ENCODE measurements at regions not wholly inside any gene's neighbourhood (a gene's known extent, or its start where the extent isn't known, plus 50 kb on each side); places are given as distances from the start of the nearest gene placed in this dataset.

GRCh38 chr4:31220921-31221320, 500.8 kb downstream of the PCDH7 start:
- H3K27me3 Mint-ChIP-seq (ENCODE audit: unreplicated experiment) = no peaks in the 10 kb centered on the region
- H3K27ac Mint-ChIP-seq (ENCODE audit: unreplicated experiment) = no peak overlapping the region
- no peaks in the 10 kb centered on the region for H3K36me3 Mint-ChIP-seq (ENCODE audit: low read depth, unreplicated experiment)
- no peaks in the 10 kb centered on the region for H3K9me3 Mint-ChIP-seq (ENCODE audit: unreplicated experiment)
- no peak for DNase-seq (ENCODE audit: low spot score)
- TF ChIP-seq CTCF (IDR thresholded peaks at IDR 0.05; ENCODE audit: unreplicated experiment) = no peak
- no peak overlapping the region for H3K4me3 Mint-ChIP-seq (ENCODE audit: unreplicated experiment)
- H3K4me1 Mint-ChIP-seq (ENCODE audit: unreplicated experiment) = no peaks in the 10 kb centered on the region

GRCh38 chr4:31228068-31228467, 507.9 kb downstream of the PCDH7 start:
- Mint-ChIP-seq H3K36me3 (ENCODE audit: low read depth, unreplicated experiment) (no peaks in the 10 kb centered on the region), H3K4me3 (ENCODE audit: unreplicated experiment) (no peak overlapping the region), H3K4me1 (ENCODE audit: unreplicated experiment) (no peaks in the 10 kb centered on the region), H3K9me3 (ENCODE audit: unreplicated experiment) (no peaks in the 10 kb centered on the region), H3K27ac (ENCODE audit: unreplicated experiment) (no peak overlapping the region), H3K27me3 (ENCODE audit: unreplicated experiment) (peaks cover 1% of the 10 kb centered on the region)
- no peak for TF ChIP-seq CTCF (IDR thresholded peaks at IDR 0.05; ENCODE audit: unreplicated experiment)
- DNase-seq (ENCODE audit: low spot score) = no peak

- H3K27me3 Mint-ChIP-seq (ENCODE audit: unreplicated experiment) = peaks cover 1% of the 10 kb centered on the region
- no peaks in the 10 kb centered on the region for H3K36me3 Mint-ChIP-seq (ENCODE audit: low read depth, unreplicated experiment)
- no peak for TF ChIP-seq CTCF (IDR thresholded peaks at IDR 0.05; ENCODE audit: unreplicated experiment)
- no peaks in the 10 kb centered on the region for H3K9me3 Mint-ChIP-seq (ENCODE audit: unreplicated experiment)
- H3K27ac Mint-ChIP-seq (ENCODE audit: unreplicated experiment) = no peak overlapping the region
- no peaks in the 10 kb centered on the region for H3K4me1 Mint-ChIP-seq (ENCODE audit: unreplicated experiment)
- H3K4me3 Mint-ChIP-seq (ENCODE audit: unreplicated experiment) = no peak overlapping the region
- DNase-seq (ENCODE audit: low spot score) = no peak
These were observed 510.4 kb downstream of the PCDH7 start for GRCh38 chr4:31230594-31230993.

GRCh38 chr4:31234494-31234893, 514.3 kb downstream of the PCDH7 start:
- DNase-seq (ENCODE audit: low spot score) = no peak
- TF ChIP-seq CTCF (IDR thresholded peaks at IDR 0.05; ENCODE audit: unreplicated experiment) = no peak
- Mint-ChIP-seq H3K4me1 (ENCODE audit: unreplicated experiment) (no peaks in the 10 kb centered on the region), H3K27ac (ENCODE audit: unreplicated experiment) (no peak overlapping the region), H3K4me3 (ENCODE audit: unreplicated experiment) (no peak overlapping the region), H3K36me3 (ENCODE audit: low read depth, unreplicated experiment) (no peaks in the 10 kb centered on the region), H3K27me3 (ENCODE audit: unreplicated experiment) (peaks cover 1% of the 10 kb centered on the region), H3K9me3 (ENCODE audit: unreplicated experiment) (no peaks in the 10 kb centered on the region)

- H3K9me3 Mint-ChIP-seq (ENCODE audit: unreplicated experiment) = no peaks in the 10 kb centered on the region
- no peak for DNase-seq (ENCODE audit: low spot score)
- H3K36me3 Mint-ChIP-seq (ENCODE audit: low read depth, unreplicated experiment) = no peaks in the 10 kb centered on the region
- no peaks in the 10 kb centered on the region for H3K4me1 Mint-ChIP-seq (ENCODE audit: unreplicated experiment)
- no peak overlapping the region for H3K27ac Mint-ChIP-seq (ENCODE audit: unreplicated experiment)
- TF ChIP-seq CTCF (IDR thresholded peaks at IDR 0.05; ENCODE audit: unreplicated experiment) = no peak
- H3K27me3 Mint-ChIP-seq (ENCODE audit: unreplicated experiment) = peaks cover 1% of the 10 kb centered on the region
- H3K4me3 Mint-ChIP-seq (ENCODE audit: unreplicated experiment) = no peak overlapping the region
These were observed 514.7 kb downstream of the PCDH7 start for GRCh38 chr4:31234901-31235300.

Measured in endothelial cell (in vitro differentiated cells).